NCI-H2107 treated with DMSO at 0.1 percent for 48 hours (cell line): ENCODE measurements at regions not wholly inside any gene's neighbourhood (a gene's known extent, or its start where the extent isn't known, plus 50 kb on each side); places are given as distances from the start of the nearest gene placed in this dataset.

Experiments
- DNase-seq: peaks from one replicate; lab custom pipeline; 2025; ENCODE audit not compliant: unreplicated experiment; lab: John Stamatoyannopoulos, UW

- no peak for DNase-seq
Observed at GRCh38 chr5:53211799-53212198, 102.2 kb upstream of the MOCS2 start.

GRCh38 chr5:53219174-53219573, 109.6 kb upstream of the MOCS2 start:
- DNase-seq, result no peak

GRCh38 chr5:53219610-53220009, 110.1 kb upstream of the MOCS2 start:
- no peak for DNase-seq

GRCh38 chr5:53233645-53234405, 124.3 kb upstream of the MOCS2 start:
- DNase-seq, result no peak

- no peak for DNase-seq
Observed at GRCh38 chr5:53236683-53237082, 127.1 kb upstream of the MOCS2 start.

- DNase-seq, result no peak
Observed at GRCh38 chr5:53237876-53238275, 128.3 kb upstream of the MOCS2 start.

GRCh38 chr5:53239301-53239990, 129.9 kb upstream of the MOCS2 start:
- DNase-seq, result no peak

GRCh38 chr5:53240661-53241060, 131.1 kb upstream of the MOCS2 start:
- DNase-seq, result no peak

GRCh38 chr5:53241572-53241971, 132.0 kb upstream of the MOCS2 start:
- DNase-seq, result no peak

- DNase-seq, result no peak
Observed at GRCh38 chr5:53243403-53243802, 133.8 kb upstream of the MOCS2 start.

GRCh38 chr5:53246042-53246836, 136.7 kb upstream of the MOCS2 start:
- no peak for DNase-seq

- DNase-seq, result no peak
Observed at GRCh38 chr5:53249529-53250200, 140.1 kb upstream of the MOCS2 start.

GRCh38 chr5:53250201-53250550, 140.6 kb upstream of the MOCS2 start:
- no peak for DNase-seq

GRCh38 chr5:53253421-53253871, 143.9 kb upstream of the MOCS2 start:
- peak; percentile 8 for DNase-seq

- no peak for DNase-seq
Observed at GRCh38 chr5:53256746-53257145, 147.2 kb upstream of the MOCS2 start.

- no peak for DNase-seq
Observed at GRCh38 chr5:53257806-53258373, 148.3 kb upstream of the MOCS2 start.

- no peak for DNase-seq
Observed at GRCh38 chr5:53259176-53259575, 149.6 kb upstream of the MOCS2 start.

- DNase-seq, result no peak
Observed at GRCh38 chr5:53260446-53260845, 150.9 kb upstream of the MOCS2 start.

- no peak for DNase-seq
Observed at GRCh38 chr5:53261245-53261644, 151.7 kb upstream of the MOCS2 start.

GRCh38 chr5:53262348-53262970, 152.9 kb upstream of the MOCS2 start:
- DNase-seq, result no peak
